ENCODE measurements at regions not wholly inside any gene's neighbourhood (a gene's known extent, or its start where the extent isn't known, plus 50 kb on each side); places are given as distances from the start of the nearest gene placed in this dataset.

- Histone ChIP-seq H3K4me1 (no peaks in the 10 kb centered on the region), H3K9me3 (no peaks in the 10 kb centered on the region), H3K27ac (no peak overlapping the region), H3K4me3 (no peak overlapping the region), H3K36me3 (no peaks in the 10 kb centered on the region), H3K27me3 (no peaks in the 10 kb centered on the region)
- no peak for ATAC-seq
- DNase-seq, result no peak
- TF ChIP-seq POLR2A (IDR thresholded peaks at IDR 0.05) (no peak), CTCF (IDR thresholded peaks at IDR 0.05 in 4 of 5, conservative IDR thresholded peaks at IDR 0.05 in 1 of 5) (no peak)
- in situ Hi-C loops (cut with MboI; ENCODE audit: low sequenced_read_pairs in 4 of 4), result loop anchor here in 1 of 4 donors (25.0 kb wide), 2 partner anchors 110 to 460 kb away; no protein-coding TSS in a partner anchor
- intact Hi-C loops (cut with DNase I; ENCODE audit: low total_unique reads), result no loop called here
These were observed 323.5 kb upstream of the CASK start for GRCh38 chrX:42246814-42247213.

GRCh38 chrX:42242004-42242403 lies 318.6 kb upstream of the CASK start:
- ATAC-seq (no peak), DNase-seq (no peak)
- in situ Hi-C loops (cut with MboI; ENCODE audit: low sequenced_read_pairs in 4 of 4) (loop anchor here in 1 of 4 donors (25.0 kb wide), 2 partner anchors 105 to 455 kb away; no protein-coding TSS in a partner anchor), intact Hi-C loops (cut with DNase I; ENCODE audit: low total_unique reads) (no loop called here)
- Histone ChIP-seq H3K4me3 (no peak overlapping the region), H3K9me3 (no peaks in the 10 kb centered on the region), H3K27me3 (peaks cover 0 to 4% (median 0%) of the 10 kb centered on the region in 3 donors), H3K4me1 (no peaks in the 10 kb centered on the region), H3K36me3 (no peaks in the 10 kb centered on the region), H3K27ac (no peak overlapping the region)
- no peak for TF ChIP-seq POLR2A (IDR thresholded peaks at IDR 0.05)
- TF ChIP-seq CTCF (IDR thresholded peaks at IDR 0.05 in 4 of 5, conservative IDR thresholded peaks at IDR 0.05 in 1 of 5), result no peak

- H3K27me3 ChIP-seq, result peaks cover 0 to 4% (median 0%) of the 10 kb centered on the region in 3 donors
- no peaks in the 10 kb centered on the region for H3K9me3 ChIP-seq
- H3K36me3 ChIP-seq, result no peaks in the 10 kb centered on the region
- H3K4me3 ChIP-seq, result no peak overlapping the region
- no peak overlapping the region for H3K27ac ChIP-seq
- in situ Hi-C loops (cut with MboI; ENCODE audit: low sequenced_read_pairs in 4 of 4) (loop anchor here in 1 of 4 donors (25.0 kb wide), 2 partner anchors 104 to 454 kb away; no protein-coding TSS in a partner anchor), intact Hi-C loops (cut with DNase I; ENCODE audit: low total_unique reads) (no loop called here)
- TF ChIP-seq POLR2A (IDR thresholded peaks at IDR 0.05), result no peak
- no peak for TF ChIP-seq CTCF (IDR thresholded peaks at IDR 0.05 in 4 of 5, conservative IDR thresholded peaks at IDR 0.05 in 1 of 5)
- DNase-seq (no peak), ATAC-seq (no peak)
- H3K4me1 ChIP-seq, result no peaks in the 10 kb centered on the region
These were observed 318.1 kb upstream of the CASK start for GRCh38 chrX:42241421-42241820.

- Histone ChIP-seq H3K27ac (no peak overlapping the region), H3K4me3 (no peak overlapping the region), H3K36me3 (no peaks in the 10 kb centered on the region), H3K9me3 (no peaks in the 10 kb centered on the region), H3K27me3 (peaks cover 0 to 4% (median 0%) of the 10 kb centered on the region in 3 donors), H3K4me1 (no peaks in the 10 kb centered on the region)
- DNase-seq, result no peak
- ATAC-seq, result no peak
- no peak for TF ChIP-seq CTCF (IDR thresholded peaks at IDR 0.05 in 4 of 5, conservative IDR thresholded peaks at IDR 0.05 in 1 of 5)
- TF ChIP-seq POLR2A (IDR thresholded peaks at IDR 0.05), result no peak
- in situ Hi-C loops (cut with MboI; ENCODE audit: low sequenced_read_pairs in 4 of 4) (loop anchor here in 1 of 4 donors (25.0 kb wide), 2 partner anchors 101 to 451 kb away; no protein-coding TSS in a partner anchor), intact Hi-C loops (cut with DNase I; ENCODE audit: low total_unique reads) (no loop called here)
These were observed 314.6 kb upstream of the CASK start for GRCh38 chrX:42237956-42238355.

- DNase-seq (no peak), ATAC-seq (no peak)
- Histone ChIP-seq H3K27ac (no peak overlapping the region), H3K4me1 (no peaks in the 10 kb centered on the region), H3K27me3 (peaks cover 0 to 4% (median 0%) of the 10 kb centered on the region in 3 donors), H3K36me3 (no peaks in the 10 kb centered on the region), H3K9me3 (no peaks in the 10 kb centered on the region), H3K4me3 (no peak overlapping the region)
- TF ChIP-seq CTCF (IDR thresholded peaks at IDR 0.05 in 4 of 5, conservative IDR thresholded peaks at IDR 0.05 in 1 of 5) (no peak), POLR2A (IDR thresholded peaks at IDR 0.05) (no peak)
- intact Hi-C loops (cut with DNase I; ENCODE audit: low total_unique reads) (no loop called here), in situ Hi-C loops (cut with MboI; ENCODE audit: low sequenced_read_pairs in 4 of 4) (loop anchor here in 1 of 4 donors (25.0 kb wide), 2 partner anchors 92 to 442 kb away; no protein-coding TSS in a partner anchor)
These were observed 306.2 kb upstream of the CASK start for GRCh38 chrX:42229533-42229932.
